ENCODE measurements at regions not wholly inside any gene's neighbourhood (a gene's known extent, or its start where the extent isn't known, plus 50 kb on each side); places are given as distances from the start of the nearest gene placed in this dataset.

GRCh38 chr4:112026058-112026457, 119.2 kb upstream of the FAM241A start:
- TF ChIP-seq CTCF (IDR thresholded peaks at IDR 0.05; ENCODE audit: insufficient read depth, low read length, poor library complexity, severe bottlenecking) (no peak), EZH2phosphoT487 (conservative IDR thresholded peaks at IDR 0.05; ENCODE audit: low read length) (no peak)
